HepG2 (cell line): ENCODE measurements at regions not wholly inside any gene's neighbourhood (a gene's known extent, or its start where the extent isn't known, plus 50 kb on each side); places are given as distances from the start of the nearest gene placed in this dataset.

Experiments
- ATAC-seq: fragments of 200-7000 bp; cut with Tn5 transposase; 3 replicates; pipeline ENCODE4 v1.9.1; 2020; ENCODE audit warnings: mild to moderate bottlenecking, moderate library complexity
- BruUV-seq: library from RNA; stranded (reverse); fragments of 400-500 nt; replicated peaks from 2 replicates; lab custom pipeline; 2021; lab: Mats Ljungman, UMichigan
- CTCF ChIA-PET: fragments of 300-600 bp; formaldehyde crosslinking; extraction: SDS; loops from one replicate; lab custom pipeline; 2021; ENCODE audit warnings: low total read pairs, inconsistent platforms, low intra/inter-chr PET ratio; lab: Yijun Ruan, JAX
- POLR2A ChIA-PET: fragments of 350-600 bp; sonication (Branson Sonifier 250); formaldehyde crosslinking; loops from one replicate; lab custom pipeline; 2020; ENCODE audit warnings: antibody characterized with exemption, inconsistent platforms; lab: Yijun Ruan, JAX
- DNase-seq: peaks from one replicate; pipeline ENCODE4 v3.0.0-alpha.2; 2015; ENCODE audit warnings: low spot score
- FAIRE-seq: peaks from 3 replicates; lab custom pipeline; 2011; peaks lifted over from hg19 to GRCh38; lab: Jason Lieb, UNC
- H2AFZ ChIP-seq: one replicate; pipeline ENCODE4 v1.6.1; 2011; ENCODE audit warnings: low read length, inconsistent platforms
- H3K27ac ChIP-seq: fragments of 300-600 bp; 3 replicates; pipeline ENCODE4 v1.8.0; 2011; ENCODE audit warnings: mixed run types, mild to moderate bottlenecking, mixed read lengths, low read length, inconsistent platforms; ENCODE audit not compliant: insufficient read depth; ENCODE audit errors: extremely low read length
- H3K27me3 ChIP-seq, 2 experiments: fragments of 200-600 bp in 1 of 2; 2 replicates in 1 of 2; 3 replicates in 1 of 2; pipeline versions ENCODE4 v1.6.0 to v1.8.0; 2011; ENCODE audit warnings: low read length in 2 of 2, mild to moderate bottlenecking in 2 of 2, moderate library complexity in 2 of 2, inconsistent platforms in 1 of 2; ENCODE audit not compliant: insufficient read depth in 2 of 2, control insufficient read depth in 1 of 2
- H3K36me3 ChIP-seq, 2 experiments: fragments of 200-600 bp in 1 of 2; replicated peaks in 1 of 2; 2 replicates in 1 of 2; 3 replicates in 1 of 2; pipeline versions ENCODE4 v1.5.1 to v1.8.0; 2011; ENCODE audit warnings: low read length in 2 of 2, inconsistent platforms in 1 of 2; ENCODE audit not compliant: insufficient read depth in 2 of 2, control insufficient read depth in 1 of 2
- H3K4me1 ChIP-seq: 2 replicates; pipeline ENCODE4 v1.5.1; 2012; ENCODE audit warnings: low read length, inconsistent platforms; ENCODE audit not compliant: insufficient read depth
- H3K4me2 ChIP-seq: 2 replicates; pipeline ENCODE4 v1.6.0; 2011; ENCODE audit warnings: low read depth, low read length, inconsistent platforms
- H3K4me3 ChIP-seq, 3 experiments: fragments of 200-600 bp in 1 of 3; sonication (generic), shearing (Covaris generic) in 1 of 3; replicated peaks in 1 of 3; 2 replicates each; pipeline ENCODE4 v1.5.1; 2011 to 2016; ENCODE audit warnings: low read length in 3 of 3, inconsistent platforms in 2 of 3, low read depth in 2 of 3, mild to moderate bottlenecking in 2 of 3, control low read depth in 1 of 3, mixed read lengths in 1 of 3; ENCODE audit not compliant: insufficient read depth in 1 of 3
- H3K79me2 ChIP-seq: one replicate; pipeline ENCODE4 v1.6.1; 2011; ENCODE audit warnings: low read length, inconsistent platforms; ENCODE audit not compliant: insufficient read depth
- H3K9ac ChIP-seq: 2 replicates; pipeline ENCODE4 v1.6.0; 2011; ENCODE audit warnings: mild to moderate bottlenecking, low read depth, low read length, inconsistent platforms; ENCODE audit not compliant: insufficient read depth
- H3K9me3 ChIP-seq: 2 replicates; pipeline ENCODE4 v1.5.1; 2012; ENCODE audit warnings: mild to moderate bottlenecking, low read length
- H4K20me1 ChIP-seq: 2 replicates; pipeline ENCODE4 v1.6.0; 2011; ENCODE audit warnings: inconsistent platforms, mild to moderate bottlenecking, low read length, moderate library complexity; ENCODE audit not compliant: insufficient read depth
- HDAC2 ChIP-seq: sonication (generic); formaldehyde crosslinking; IDR thresholded peaks from 2 replicates; pipeline ENCODE4 v1.4.0; 2020; ENCODE audit warnings: missing genetic modification reagents
- HES4 ChIP-seq: sonication (generic); formaldehyde crosslinking; IDR thresholded peaks from 2 replicates; pipeline ENCODE4 v1.9.0; 2021; ENCODE audit warnings: mild to moderate bottlenecking, missing genetic modification reagents, borderline replicate concordance
- KDM3A ChIP-seq: IDR thresholded peaks from 2 replicates; pipeline ENCODE4 v1.6.1; 2018; ENCODE audit warnings: low read depth, missing compliant biosample characterization
- PTBP1 ChIP-seq: fragments of 200-400 bp; formaldehyde crosslinking; IDR thresholded peaks from 2 replicates; pipeline ENCODE4 v1.6.1; 2018; ENCODE audit warnings: low read length, low read depth; ENCODE audit not compliant: poor library complexity, severe bottlenecking
- RAD21 ChIP-seq: fragments of 450-650 bp; formaldehyde crosslinking; IDR thresholded peaks from 2 replicates; pipeline ENCODE4 v1.5.0; 2020; ENCODE audit warnings: mild to moderate bottlenecking
- SP140L ChIP-seq: sonication (generic); formaldehyde crosslinking; IDR thresholded peaks from 2 replicates; pipeline ENCODE4 v1.4.0; 2020; ENCODE audit warnings: missing genetic modification reagents, borderline replicate concordance
- WIZ ChIP-seq: sonication (generic); formaldehyde crosslinking; IDR thresholded peaks from 2 replicates; pipeline ENCODE4 v1.5.1; 2020; ENCODE audit warnings: mild to moderate bottlenecking, missing genetic modification reagents
- ZFY ChIP-seq: sonication (generic); formaldehyde crosslinking; IDR thresholded peaks from 2 replicates; pipeline ENCODE4 v1.4.0; 2020; ENCODE audit warnings: missing genetic modification reagents
- ZNF101 ChIP-seq: sonication (generic); formaldehyde crosslinking; IDR thresholded peaks from 2 replicates; pipeline ENCODE4 v1.4.0; 2020; ENCODE audit warnings: mild to moderate bottlenecking, low read depth, missing genetic modification reagents, borderline replicate concordance
- ZNF850 ChIP-seq: sonication (generic); formaldehyde crosslinking; conservative IDR thresholded peaks from 2 replicates; pipeline ENCODE4 v1.9.0; 2021; ENCODE audit warnings: mild to moderate bottlenecking, missing genetic modification reagents
- ZSCAN22 ChIP-seq: sonication (generic); formaldehyde crosslinking; IDR thresholded peaks from 2 replicates; pipeline ENCODE4 v1.4.0; 2020; ENCODE audit warnings: mild to moderate bottlenecking, missing genetic modification reagents
- WGBS: methylation state at CpG from one replicate; pipeline ENCODE4 v1.1.6; 2017; ENCODE audit warnings: low lambda C conversion rate; 5-methylcytosine and 5-hydroxymethylcytosine counted together
- in situ Hi-C: cut with HindIII; loops from 2 replicates; pipeline ENCODE4 v1.10.0; 2017; ENCODE audit warnings: low pct_unique_long_range_greater_than_20kb; ENCODE audit not compliant: extremely low pct_ligation_motif_present
- intact Hi-C: fragments of 100-400 bp; cut with micrococcal nuclease; formaldehyde crosslinking; loops from one replicate; pipeline ENCODE4 v1.10.0; 2022; ENCODE audit not compliant: unreplicated experiment
- TF ChIP-seq, protein P1 (sequence below): sonication (generic); formaldehyde crosslinking; IDR thresholded peaks from 2 replicates; pipeline ENCODE4 v1.4.0; 2020; ENCODE audit warnings: missing genetic modification reagents
- TF ChIP-seq, protein P2 (sequence below): sonication (generic); formaldehyde crosslinking; IDR thresholded peaks from 2 replicates; pipeline ENCODE4 v1.4.0; 2020; ENCODE audit warnings: low read depth, mild to moderate bottlenecking, missing genetic modification reagents
- TF ChIP-seq, protein P3 (sequence below), 2 experiments: fragments of 450-650 bp in 1 of 2; sonication (generic) in 1 of 2; formaldehyde crosslinking; IDR thresholded peaks; 2 replicates each; pipeline versions ENCODE4 v1.5.0 to v1.8.0; 2020 to 2022; ENCODE audit warnings: mild to moderate bottlenecking in 1 of 2, missing genetic modification reagents in 1 of 2
- TF ChIP-seq, protein P4 (sequence below): IDR thresholded peaks from 2 replicates; pipeline ENCODE4 v1.4.0; 2020; ENCODE audit warnings: mild to moderate bottlenecking, missing genetic modification reagents

DNA sequence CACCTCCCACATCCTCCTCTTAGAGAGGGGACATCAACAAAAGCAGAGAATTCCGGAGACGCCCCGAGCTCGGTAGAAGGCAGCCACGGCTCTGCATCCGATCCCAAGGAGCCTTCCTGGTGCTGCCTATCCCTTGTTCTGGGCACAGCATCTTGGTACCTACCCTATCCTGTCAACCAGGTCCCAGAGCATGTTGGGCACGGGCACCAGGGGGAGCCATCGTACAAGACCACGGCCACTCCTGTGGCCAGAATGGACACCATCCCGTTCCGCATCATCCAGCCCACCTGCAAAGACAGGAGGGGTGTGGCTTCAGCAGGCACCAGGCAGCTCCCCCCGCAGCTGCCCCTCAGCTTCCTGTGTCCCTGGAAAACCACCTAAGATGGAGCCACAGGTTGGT, 62.7 kb upstream of the ZNF354A start (continued):
- TF ChIP-seq RAD21 (CRISPR knock-in tag) (peak; percentile 58), ZNF850 (CRISPR knock-in tag) (no peak), ZSCAN22 (CRISPR knock-in tag) (no peak)

DNA sequence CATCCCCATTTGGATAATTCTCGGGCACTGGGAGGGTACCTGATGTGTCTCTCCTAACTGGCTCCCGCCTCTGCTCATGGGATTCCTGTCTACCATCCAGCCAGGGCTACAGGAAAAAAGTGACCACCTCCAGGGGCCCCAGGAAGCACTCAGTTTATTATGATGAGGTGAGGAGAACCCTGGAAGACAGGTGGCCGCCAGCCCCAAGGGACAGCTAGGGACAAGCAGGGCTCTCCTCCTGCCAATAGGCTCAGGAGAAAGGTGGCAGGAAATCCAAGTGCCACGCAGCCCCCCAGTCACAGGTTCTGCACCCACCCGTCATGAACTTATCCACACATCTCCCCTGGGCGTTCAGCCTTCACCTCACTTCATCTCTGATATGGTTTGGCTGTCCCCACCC, 61.5 kb upstream of the ZNF354A start:
- TF ChIP-seq, protein P1, sequence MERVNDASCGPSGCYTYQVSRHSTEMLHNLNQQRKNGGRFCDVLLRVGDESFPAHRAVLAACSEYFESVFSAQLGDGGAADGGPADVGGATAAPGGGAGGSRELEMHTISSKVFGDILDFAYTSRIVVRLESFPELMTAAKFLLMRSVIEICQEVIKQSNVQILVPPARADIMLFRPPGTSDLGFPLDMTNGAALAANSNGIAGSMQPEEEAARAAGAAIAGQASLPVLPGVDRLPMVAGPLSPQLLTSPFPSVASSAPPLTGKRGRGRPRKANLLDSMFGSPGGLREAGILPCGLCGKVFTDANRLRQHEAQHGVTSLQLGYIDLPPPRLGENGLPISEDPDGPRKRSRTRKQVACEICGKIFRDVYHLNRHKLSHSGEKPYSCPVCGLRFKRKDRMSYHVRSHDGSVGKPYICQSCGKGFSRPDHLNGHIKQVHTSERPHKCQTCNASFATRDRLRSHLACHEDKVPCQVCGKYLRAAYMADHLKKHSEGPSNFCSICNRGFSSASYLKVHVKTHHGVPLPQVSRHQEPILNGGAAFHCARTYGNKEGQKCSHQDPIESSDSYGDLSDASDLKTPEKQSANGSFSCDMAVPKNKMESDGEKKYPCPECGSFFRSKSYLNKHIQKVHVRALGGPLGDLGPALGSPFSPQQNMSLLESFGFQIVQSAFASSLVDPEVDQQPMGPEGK (CRISPR knock-in tag): no peak
- TF ChIP-seq ZSCAN22 (CRISPR knock-in tag) (no peak), HDAC2 (CRISPR knock-in tag) (no peak), ZFY (CRISPR knock-in tag) (no peak), HES4 (CRISPR knock-in tag) (no peak), KDM3A (CRISPR knock-in tag) (no peak), ZNF101 (CRISPR knock-in tag) (no peak), SP140L (CRISPR knock-in tag) (no peak), WIZ (CRISPR knock-in tag) (no peak), PTBP1 (no peak)
- TF ChIP-seq, protein P2, sequence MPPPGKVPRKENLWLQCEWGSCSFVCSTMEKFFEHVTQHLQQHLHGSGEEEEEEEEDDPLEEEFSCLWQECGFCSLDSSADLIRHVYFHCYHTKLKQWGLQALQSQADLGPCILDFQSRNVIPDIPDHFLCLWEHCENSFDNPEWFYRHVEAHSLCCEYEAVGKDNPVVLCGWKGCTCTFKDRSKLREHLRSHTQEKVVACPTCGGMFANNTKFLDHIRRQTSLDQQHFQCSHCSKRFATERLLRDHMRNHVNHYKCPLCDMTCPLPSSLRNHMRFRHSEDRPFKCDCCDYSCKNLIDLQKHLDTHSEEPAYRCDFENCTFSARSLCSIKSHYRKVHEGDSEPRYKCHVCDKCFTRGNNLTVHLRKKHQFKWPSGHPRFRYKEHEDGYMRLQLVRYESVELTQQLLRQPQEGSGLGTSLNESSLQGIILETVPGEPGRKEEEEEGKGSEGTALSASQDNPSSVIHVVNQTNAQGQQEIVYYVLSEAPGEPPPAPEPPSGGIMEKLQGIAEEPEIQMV (CRISPR knock-in tag): no peak
- TF ChIP-seq, protein P3, sequence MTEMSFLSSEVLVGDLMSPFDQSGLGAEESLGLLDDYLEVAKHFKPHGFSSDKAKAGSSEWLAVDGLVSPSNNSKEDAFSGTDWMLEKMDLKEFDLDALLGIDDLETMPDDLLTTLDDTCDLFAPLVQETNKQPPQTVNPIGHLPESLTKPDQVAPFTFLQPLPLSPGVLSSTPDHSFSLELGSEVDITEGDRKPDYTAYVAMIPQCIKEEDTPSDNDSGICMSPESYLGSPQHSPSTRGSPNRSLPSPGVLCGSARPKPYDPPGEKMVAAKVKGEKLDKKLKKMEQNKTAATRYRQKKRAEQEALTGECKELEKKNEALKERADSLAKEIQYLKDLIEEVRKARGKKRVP (CRISPR knock-in tag; IDR thresholded peaks at IDR 0.05): no peak
- TF ChIP-seq, protein P4, sequence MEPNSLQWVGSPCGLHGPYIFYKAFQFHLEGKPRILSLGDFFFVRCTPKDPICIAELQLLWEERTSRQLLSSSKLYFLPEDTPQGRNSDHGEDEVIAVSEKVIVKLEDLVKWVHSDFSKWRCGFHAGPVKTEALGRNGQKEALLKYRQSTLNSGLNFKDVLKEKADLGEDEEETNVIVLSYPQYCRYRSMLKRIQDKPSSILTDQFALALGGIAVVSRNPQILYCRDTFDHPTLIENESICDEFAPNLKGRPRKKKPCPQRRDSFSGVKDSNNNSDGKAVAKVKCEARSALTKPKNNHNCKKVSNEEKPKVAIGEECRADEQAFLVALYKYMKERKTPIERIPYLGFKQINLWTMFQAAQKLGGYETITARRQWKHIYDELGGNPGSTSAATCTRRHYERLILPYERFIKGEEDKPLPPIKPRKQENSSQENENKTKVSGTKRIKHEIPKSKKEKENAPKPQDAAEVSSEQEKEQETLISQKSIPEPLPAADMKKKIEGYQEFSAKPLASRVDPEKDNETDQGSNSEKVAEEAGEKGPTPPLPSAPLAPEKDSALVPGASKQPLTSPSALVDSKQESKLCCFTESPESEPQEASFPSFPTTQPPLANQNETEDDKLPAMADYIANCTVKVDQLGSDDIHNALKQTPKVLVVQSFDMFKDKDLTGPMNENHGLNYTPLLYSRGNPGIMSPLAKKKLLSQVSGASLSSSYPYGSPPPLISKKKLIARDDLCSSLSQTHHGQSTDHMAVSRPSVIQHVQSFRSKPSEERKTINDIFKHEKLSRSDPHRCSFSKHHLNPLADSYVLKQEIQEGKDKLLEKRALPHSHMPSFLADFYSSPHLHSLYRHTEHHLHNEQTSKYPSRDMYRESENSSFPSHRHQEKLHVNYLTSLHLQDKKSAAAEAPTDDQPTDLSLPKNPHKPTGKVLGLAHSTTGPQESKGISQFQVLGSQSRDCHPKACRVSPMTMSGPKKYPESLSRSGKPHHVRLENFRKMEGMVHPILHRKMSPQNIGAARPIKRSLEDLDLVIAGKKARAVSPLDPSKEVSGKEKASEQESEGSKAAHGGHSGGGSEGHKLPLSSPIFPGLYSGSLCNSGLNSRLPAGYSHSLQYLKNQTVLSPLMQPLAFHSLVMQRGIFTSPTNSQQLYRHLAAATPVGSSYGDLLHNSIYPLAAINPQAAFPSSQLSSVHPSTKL (CRISPR knock-in tag): no peak
- Histone ChIP-seq H3K79me2 (no peaks in the 10 kb centered on the region), H3K27me3 (peaks cover 0 to 13% of the 10 kb centered on the region in 2 experiments; a peak in 3 of 5 replicates), H3K27ac (no peak overlapping the region), H2AFZ (no peak overlapping the region), H3K36me3 (no peaks in the 10 kb centered on the region), H4K20me1 (no peaks in the 10 kb centered on the region), H3K4me2 (no peak overlapping the region), H3K9me3 (no peaks in the 10 kb centered on the region), H3K4me1 (peaks cover 6% of the 10 kb centered on the region), H3K4me3 (no peak overlapping the region), H3K9ac (no peak overlapping the region)
- 30% methylated on average over 3 of the region's 6 CpGs for WGBS
- ChIA-PET CTCF (no interaction called here), POLR2A (no interaction called here)
- ATAC-seq: no peak
- intact Hi-C loops: no loop called here
- in situ Hi-C loops: no loop called here
- FAIRE-seq: no peak
- no peak for DNase-seq
- BruUV-seq: no TSS peak
